H1 (cell line): ENCODE measurements at regions not wholly inside any gene's neighbourhood (a gene's known extent, or its start where the extent isn't known, plus 50 kb on each side); places are given as distances from the start of the nearest gene placed in this dataset.

Experiments
- CTCF ChIA-PET: fragments of 300-600 bp; sonication (Branson Sonifier 250); formaldehyde crosslinking; loops from one replicate; lab custom pipeline; 2021; ENCODE audit not compliant: partially characterized antibody; lab: Charles Lee
- POLR2A ChIA-PET: fragments of 300-600 bp; sonication (Branson Sonifier 250); formaldehyde crosslinking; loops from one replicate; lab custom pipeline; 2021; ENCODE audit warnings: inconsistent platforms; ENCODE audit not compliant: partially characterized antibody; lab: Charles Lee
- DNase-seq, 2 experiments: peaks; one replicate each; pipeline versions ENCODE4 v3.0.0 to v3.0.0-alpha.2; 2010 to 2022; ENCODE audit warnings: low spot score in 2 of 2, low read depth in 1 of 2, mixed read lengths in 1 of 2
- FAIRE-seq: peaks from 2 replicates; lab custom pipeline; 2011; peaks lifted over from hg19 to GRCh38; lab: Jason Lieb, UNC
- H2AFZ ChIP-seq: 2 replicates; pipeline ENCODE4 v1.8.1; 2012; ENCODE audit warnings: low read length, inconsistent platforms
- H2AK5ac ChIP-seq: 2 replicates; pipeline ENCODE4 v1.6.1; 2013; ENCODE audit warnings: low read depth, low read length
- H2BK120ac ChIP-seq: replicated peaks from 2 replicates; pipeline ENCODE3; 2013; ENCODE audit warnings: low read depth, low read length, inconsistent platforms
- H2BK12ac ChIP-seq: 2 replicates; pipeline ENCODE4 v1.6.1; 2013; ENCODE audit warnings: low read depth, low read length
- H2BK15ac ChIP-seq: 2 replicates; pipeline ENCODE4 v1.6.1; 2013; ENCODE audit warnings: low read length
- H2BK20ac ChIP-seq: 2 replicates; pipeline ENCODE4 v1.6.1; 2013; ENCODE audit warnings: low read length
- H2BK5ac ChIP-seq: 2 replicates; pipeline ENCODE4 v1.6.1; 2013; ENCODE audit warnings: low read depth, low read length
- H3K14ac ChIP-seq: 2 replicates; pipeline ENCODE4 v1.6.1; 2013; ENCODE audit warnings: inconsistent platforms; ENCODE audit not compliant: insufficient read length
- H3K18ac ChIP-seq: 2 replicates; pipeline ENCODE4 v1.6.1; 2013; ENCODE audit warnings: low read length; ENCODE audit errors: extremely low read depth
- H3K23ac ChIP-seq: 2 replicates; pipeline ENCODE4 v1.6.1; 2013; ENCODE audit warnings: inconsistent platforms; ENCODE audit not compliant: insufficient read length
- H3K23me2 ChIP-seq: 2 replicates; pipeline ENCODE4 v1.6.1; 2013; ENCODE audit warnings: low read depth, low read length
- H3K27ac ChIP-seq: 2 replicates; pipeline ENCODE4 v1.6.1; 2011; ENCODE audit warnings: low read depth, low read length, inconsistent platforms
- H3K27me3 ChIP-seq, 4 experiments: replicated peaks in 1 of 4; 1 replicate in 1 of 4; 2 replicates in 3 of 4; pipeline versions ENCODE4 v1.6.1 to v1.8.1; 2011 to 2013; ENCODE audit warnings: low read length in 3 of 4, mild to moderate bottlenecking in 3 of 4, inconsistent platforms in 2 of 4, mixed read lengths in 2 of 4, moderate library complexity in 1 of 4; ENCODE audit not compliant: control insufficient read depth in 3 of 4, insufficient read depth in 3 of 4; ENCODE audit errors: extremely low read depth in 1 of 4
- H3K36me3 ChIP-seq, 4 experiments: 2 replicates each; pipeline versions ENCODE4 v1.6.1 to v1.8.1; 2011 to 2013; ENCODE audit warnings: mild to moderate bottlenecking in 4 of 4, low read length in 3 of 4, moderate library complexity in 2 of 4, control low read depth in 1 of 4, inconsistent platforms in 1 of 4; ENCODE audit not compliant: insufficient read depth in 4 of 4, control insufficient read depth in 2 of 4
- H3K4ac ChIP-seq: replicated peaks from 2 replicates; pipeline ENCODE3; 2013; ENCODE audit warnings: low read length, low read depth, mixed read lengths, inconsistent platforms; ENCODE audit not compliant: insufficient read length
- H3K4me1 ChIP-seq, 4 experiments: replicated peaks in 1 of 4; 1 replicate in 1 of 4; 2 replicates in 3 of 4; pipeline versions ENCODE4 v1.6.1 to v1.8.1; 2011 to 2013; ENCODE audit warnings: low read length in 3 of 4, inconsistent platforms in 2 of 4, mixed read lengths in 1 of 4; ENCODE audit not compliant: insufficient read depth in 4 of 4, control insufficient read depth in 3 of 4
- H3K4me2 ChIP-seq, 2 experiments: 2 replicates each; pipeline versions ENCODE4 v1.6.1 to v1.8.1; 2011 to 2013; ENCODE audit warnings: low read depth in 2 of 2, low read length in 2 of 2, control low read depth in 1 of 2, inconsistent platforms in 1 of 2, mild to moderate bottlenecking in 1 of 2; ENCODE audit not compliant: insufficient read depth in 1 of 2
- H3K4me3 ChIP-seq, 4 experiments: fragments of 200-600, 300-600 bp in 1 of 4; sonication (generic), shearing (Covaris generic), sonication (Bioruptor Twin) in 1 of 4; 2 replicates each; pipeline versions ENCODE4 v1.5.1 to v1.8.1; 2011 to 2016; ENCODE audit warnings: low read length in 4 of 4, low read depth in 3 of 4, control low read depth in 2 of 4, inconsistent platforms in 2 of 4, mild to moderate bottlenecking in 2 of 4, mixed read lengths in 1 of 4, moderate library complexity in 1 of 4; ENCODE audit not compliant: insufficient read depth in 2 of 4; ENCODE audit errors: extremely low read depth in 1 of 4
- H3K56ac ChIP-seq: replicated peaks from 2 replicates; pipeline ENCODE3; 2013; ENCODE audit warnings: low read depth, mild to moderate bottlenecking, mixed read lengths, low read length, inconsistent platforms; ENCODE audit not compliant: insufficient read length
- H3K79me1 ChIP-seq: 2 replicates; pipeline ENCODE4 v1.6.1; 2013; ENCODE audit warnings: low read depth, low read length, control low read depth
- H3K79me2 ChIP-seq, 2 experiments: 2 replicates each; pipeline versions ENCODE4 v1.6.1 to v1.8.1; 2012 to 2013; ENCODE audit warnings: low read length in 2 of 2, mild to moderate bottlenecking in 2 of 2, inconsistent platforms in 1 of 2; ENCODE audit not compliant: insufficient read depth in 2 of 2, control insufficient read depth in 1 of 2
- H3K9ac ChIP-seq, 4 experiments: replicated peaks in 1 of 4; 1 replicate in 1 of 4; 2 replicates in 3 of 4; pipeline versions ENCODE4 v1.6.1 to v1.8.1; 2011 to 2013; ENCODE audit warnings: low read depth in 3 of 4, low read length in 3 of 4, control low read depth in 2 of 4, mild to moderate bottlenecking in 2 of 4, moderate library complexity in 2 of 4, inconsistent platforms in 1 of 4; ENCODE audit errors: extremely low read depth in 1 of 4
- H3K9me3 ChIP-seq, 2 experiments: 2 replicates each; pipeline versions ENCODE4 v1.6.1 to v1.8.1; 2012 to 2013; ENCODE audit warnings: mild to moderate bottlenecking in 2 of 2, moderate library complexity in 2 of 2, control low read depth in 1 of 2, inconsistent platforms in 1 of 2, low read depth in 1 of 2, low read length in 1 of 2, mixed read lengths in 1 of 2; ENCODE audit not compliant: insufficient read depth in 2 of 2
- H4K20me1 ChIP-seq, 2 experiments: replicated peaks in 1 of 2; 2 replicates each; pipeline versions ENCODE3 to v1.8.1; 2011 to 2013; ENCODE audit warnings: inconsistent platforms in 2 of 2, low read length in 2 of 2, mild to moderate bottlenecking in 1 of 2; ENCODE audit not compliant: insufficient read depth in 2 of 2, control insufficient read depth in 1 of 2
- H4K5ac ChIP-seq: 2 replicates; pipeline ENCODE4 v1.6.1; 2013; ENCODE audit warnings: low read length, low read depth, mixed read lengths, inconsistent platforms; ENCODE audit not compliant: insufficient read length
- H4K8ac ChIP-seq: 2 replicates; pipeline ENCODE4 v1.8.0; 2013; ENCODE audit warnings: mild to moderate bottlenecking, moderate library complexity, low read length, inconsistent platforms; ENCODE audit not compliant: insufficient read depth; ENCODE audit errors: extremely low read depth
- H4K91ac ChIP-seq: replicated peaks from 2 replicates; pipeline ENCODE3; 2013; ENCODE audit warnings: low read length, mixed read lengths, inconsistent platforms; ENCODE audit not compliant: insufficient read length
- ASH2L ChIP-seq: fragments of 200-600, 300-600 bp; sonication (generic); IDR thresholded peaks from one replicate; pipeline ENCODE4 v1.7.1; 2017; ENCODE audit warnings: low read length
- HDAC2 ChIP-seq, 2 experiments: fragments of 300-600 bp in 1 of 2; sonication (generic) in 1 of 2; IDR thresholded peaks; 2 replicates each; pipeline ENCODE4 v1.6.1; 2011 to 2012; ENCODE audit warnings: low read depth in 2 of 2, low read length in 2 of 2, mild to moderate bottlenecking in 2 of 2, moderate library complexity in 2 of 2, borderline replicate concordance in 1 of 2, inconsistent platforms in 1 of 2
- MAFK ChIP-seq: IDR thresholded peaks from 2 replicates; pipeline ENCODE4 v1.6.1; 2012; ENCODE audit warnings: low read depth, mild to moderate bottlenecking, improper control_type of control experiment, low read length
- WGBS, 2 experiments: shearing (Covaris generic) in 1 of 2; methylation state at CpG; one replicate each; pipeline versions ENCODE4 v1.1.6 to v1.1.7; 2013 to 2015; ENCODE audit warnings: low lambda C conversion rate in 2 of 2, mixed read lengths in 2 of 2, inconsistent platforms in 1 of 2, low coverage in 1 of 2, missing lambda C conversion rate in 1 of 2; ENCODE audit not compliant: insufficient replicate concordance in 2 of 2, insufficient coverage in 1 of 2, insufficient read length in 1 of 2; ENCODE audit errors: extremely low coverage in 1 of 2, missing lambda C conversion rate in 1 of 2; 5-methylcytosine and 5-hydroxymethylcytosine counted together
- TF ChIP-seq, protein P1 (sequence below), 3 experiments: IDR thresholded peaks; 1 replicate in 2 of 3; 2 replicates in 1 of 3; pipeline versions ENCODE4 v1.5.1 to v1.6.1; 2011; ENCODE audit warnings: low read length in 3 of 3, mild to moderate bottlenecking in 3 of 3, inconsistent platforms in 2 of 3, low read depth in 1 of 3, moderate library complexity in 1 of 3; ENCODE audit not compliant: insufficient read depth in 1 of 3; ENCODE audit errors: control extremely low read depth in 1 of 3

GRCh38 chr10:9015447-9015846, 961.0 kb downstream of the GATA3 start:
- Histone ChIP-seq H3K9ac (no peak overlapping the region), H4K5ac (no peak overlapping the region), H3K56ac (no peak overlapping the region), H3K36me3 (no peaks in the 10 kb centered on the region), H3K4ac (no peak overlapping the region), H3K79me1 (no peaks in the 10 kb centered on the region), H3K23me2 (no peaks in the 10 kb centered on the region), H3K4me3 (no peak overlapping the region), H3K4me1 (peaks cover 0 to under 1% (median 0%) of the 10 kb centered on the region in 4 experiments; a peak in 1 of 7 replicates), H2BK5ac (no peak overlapping the region), H3K14ac (no peak overlapping the region), H2BK120ac (no peak overlapping the region), H3K23ac (no peak overlapping the region), H2BK15ac (no peak overlapping the region), H4K20me1 (no peaks in the 10 kb centered on the region), H2AFZ (no peak overlapping the region), H3K27me3 (no peaks in the 10 kb centered on the region), H4K91ac (no peak overlapping the region), H3K27ac (no peak overlapping the region), H2AK5ac (no peak overlapping the region), H3K4me2 (no peak overlapping the region), H2BK12ac (no peak overlapping the region), H3K79me2 (no peaks in the 10 kb centered on the region), H3K18ac (no peak overlapping the region), H4K8ac (no peak overlapping the region), H2BK20ac (no peak overlapping the region), H3K9me3 (no peaks in the 10 kb centered on the region)
- FAIRE-seq (no peak), DNase-seq (no peak)
- ChIA-PET POLR2A (no interaction called here), CTCF (no interaction called here)
- TF ChIP-seq, protein P1, sequence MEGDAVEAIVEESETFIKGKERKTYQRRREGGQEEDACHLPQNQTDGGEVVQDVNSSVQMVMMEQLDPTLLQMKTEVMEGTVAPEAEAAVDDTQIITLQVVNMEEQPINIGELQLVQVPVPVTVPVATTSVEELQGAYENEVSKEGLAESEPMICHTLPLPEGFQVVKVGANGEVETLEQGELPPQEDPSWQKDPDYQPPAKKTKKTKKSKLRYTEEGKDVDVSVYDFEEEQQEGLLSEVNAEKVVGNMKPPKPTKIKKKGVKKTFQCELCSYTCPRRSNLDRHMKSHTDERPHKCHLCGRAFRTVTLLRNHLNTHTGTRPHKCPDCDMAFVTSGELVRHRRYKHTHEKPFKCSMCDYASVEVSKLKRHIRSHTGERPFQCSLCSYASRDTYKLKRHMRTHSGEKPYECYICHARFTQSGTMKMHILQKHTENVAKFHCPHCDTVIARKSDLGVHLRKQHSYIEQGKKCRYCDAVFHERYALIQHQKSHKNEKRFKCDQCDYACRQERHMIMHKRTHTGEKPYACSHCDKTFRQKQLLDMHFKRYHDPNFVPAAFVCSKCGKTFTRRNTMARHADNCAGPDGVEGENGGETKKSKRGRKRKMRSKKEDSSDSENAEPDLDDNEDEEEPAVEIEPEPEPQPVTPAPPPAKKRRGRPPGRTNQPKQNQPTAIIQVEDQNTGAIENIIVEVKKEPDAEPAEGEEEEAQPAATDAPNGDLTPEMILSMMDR (IDR thresholded peaks at IDR 0.05; ENCODE audit: control extremely low read depth in 1 of 3, insufficient read depth in 1 of 3, low read depth in 1 of 3, low read length in 3 of 3) = no peak
- TF ChIP-seq HDAC2 (IDR thresholded peaks at IDR 0.05; ENCODE audit: borderline replicate concordance in 1 of 2, low read depth in 2 of 2, low read length in 2 of 2) = no peak
- TF ChIP-seq MAFK = no peak
- no peak for TF ChIP-seq ASH2L
- 98% methylated on average over 2 of the region's 2 CpGs; no CpG with 5 or more reads in 1 of the 2 experiments for WGBS, 2 experiments
